NCI-H460 (cell line): ENCODE measurements at regions not wholly inside any gene's neighbourhood (a gene's known extent, or its start where the extent isn't known, plus 50 kb on each side); places are given as distances from the start of the nearest gene placed in this dataset.
"Not testable (repeated sequence)": the region's sequence is repeated elsewhere in the genome, so short reads cannot be mapped to it uniquely, and the experiment has no call there.

Source experiments
- DNase-seq: peaks from one replicate; pipeline ENCODE4 v3.0.0-alpha.2; 2016; ENCODE audit warnings: low read depth; ENCODE audit errors: extremely low read depth

- no peak for DNase-seq
These were observed 209.7 kb downstream of the DUSP10 start for GRCh38 chr1:221532071-221532773.

GRCh38 chr1:221541296-221541695 is 200.6 kb downstream of the DUSP10 start:
- DNase-seq: no peak

- DNase-seq: peak; percentile 11
These were observed 198.3 kb downstream of the DUSP10 start for GRCh38 chr1:221543529-221544120.

- DNase-seq: no peak
These were observed 192.9 kb downstream of the DUSP10 start for GRCh38 chr1:221548942-221549341.

- no peak for DNase-seq
These were observed 192.1 kb downstream of the DUSP10 start for GRCh38 chr1:221549815-221550214.

- DNase-seq: not testable (repeated sequence)
These were observed 189.1 kb downstream of the DUSP10 start for GRCh38 chr1:221552792-221553191.

GRCh38 chr1:221555689-221556433 is 186.0 kb downstream of the DUSP10 start:
- no peak for DNase-seq

- no peak for DNase-seq
These were observed 185.5 kb downstream of the DUSP10 start for GRCh38 chr1:221556435-221556834.

- no peak for DNase-seq
These were observed 184.9 kb downstream of the DUSP10 start for GRCh38 chr1:221557013-221557412.

- DNase-seq: no peak
These were observed 183.5 kb downstream of the DUSP10 start for GRCh38 chr1:221558396-221558795.

- DNase-seq: no peak
These were observed 182.0 kb downstream of the DUSP10 start for GRCh38 chr1:221559911-221560310.

- no peak for DNase-seq
These were observed 179.1 kb downstream of the DUSP10 start for GRCh38 chr1:221562542-221563475.

- DNase-seq: no peak
These were observed 178.4 kb downstream of the DUSP10 start for GRCh38 chr1:221563476-221563921.

GRCh38 chr1:221564891-221565290 is 177.0 kb downstream of the DUSP10 start:
- no peak for DNase-seq

GRCh38 chr1:221565711-221566110 is 176.2 kb downstream of the DUSP10 start:
- no peak for DNase-seq

- no peak for DNase-seq
These were observed 173.9 kb downstream of the DUSP10 start for GRCh38 chr1:221567859-221568507.

GRCh38 chr1:221573756-221574155 is 168.1 kb downstream of the DUSP10 start:
- DNase-seq: no peak

GRCh38 chr1:221574529-221574928 is 167.4 kb downstream of the DUSP10 start:
- no peak for DNase-seq

GRCh38 chr1:221575605-221576004 is 166.3 kb downstream of the DUSP10 start:
- DNase-seq: no peak

- DNase-seq: no peak
These were observed 165.6 kb downstream of the DUSP10 start for GRCh38 chr1:221576268-221576667.
